Glomerular visceral epithelial cell (primary cell): ENCODE measurements at regions not wholly inside any gene's neighbourhood (a gene's known extent, or its start where the extent isn't known, plus 50 kb on each side); places are given as distances from the start of the nearest gene placed in this dataset.
"Not testable (repeated sequence)": the region's sequence is repeated elsewhere in the genome, so short reads cannot be mapped to it uniquely, and the experiment has no call there.

Experiments used
- DNase-seq: peaks from one replicate; pipeline ENCODE4 v3.0.0-alpha.2; 2016; ENCODE audit errors: extremely low spot score

GRCh38 chr13:75178436-75178835, 303.5 kb downstream of the TBC1D4 start:
- DNase-seq = no peak

GRCh38 chr13:75175575-75175974, 306.4 kb downstream of the TBC1D4 start:
- DNase-seq = no peak

- DNase-seq = not testable (repeated sequence)
These were observed 306.9 kb downstream of the TBC1D4 start for GRCh38 chr13:75175097-75175496.

GRCh38 chr13:75174481-75174880, 307.5 kb downstream of the TBC1D4 start:
- DNase-seq = no peak

GRCh38 chr13:75173457-75174356, 308.3 kb downstream of the TBC1D4 start:
- DNase-seq = no peak

GRCh38 chr13:75170311-75170710, 311.7 kb downstream of the TBC1D4 start:
- no peak for DNase-seq

- DNase-seq = no peak
These were observed 316.3 kb downstream of the TBC1D4 start for GRCh38 chr13:75165543-75166230.

GRCh38 chr13:75161804-75162203, 320.2 kb downstream of the TBC1D4 start:
- DNase-seq = no peak

- DNase-seq = no peak
These were observed 321.0 kb downstream of the TBC1D4 start for GRCh38 chr13:75160984-75161383.

GRCh38 chr13:75154331-75154730, 327.6 kb downstream of the TBC1D4 start:
- DNase-seq = no peak

GRCh38 chr13:75153834-75154233, 328.1 kb downstream of the TBC1D4 start:
- no peak for DNase-seq

GRCh38 chr13:75153386-75153785, 328.6 kb downstream of the TBC1D4 start:
- DNase-seq = no peak

- peak; percentile 46 for DNase-seq
These were observed 330.8 kb downstream of the TBC1D4 start for GRCh38 chr13:75151081-75151643.

- DNase-seq = no peak
These were observed 332.2 kb downstream of the TBC1D4 start for GRCh38 chr13:75149776-75150175.

GRCh38 chr13:75147946-75148345, 334.0 kb downstream of the TBC1D4 start:
- DNase-seq = no peak

- no peak for DNase-seq
These were observed 335.5 kb downstream of the TBC1D4 start for GRCh38 chr13:75146436-75146835.

GRCh38 chr13:75145927-75146326, 336.0 kb downstream of the TBC1D4 start:
- no peak for DNase-seq

GRCh38 chr13:75139291-75139690, 342.7 kb downstream of the TBC1D4 start:
- DNase-seq = no peak

- no peak for DNase-seq
These were observed 343.9 kb downstream of the TBC1D4 start for GRCh38 chr13:75137911-75138571.

- no peak for DNase-seq
These were observed 345.8 kb downstream of the TBC1D4 start for GRCh38 chr13:75136151-75136550.

GRCh38 chr13:75135325-75135825, 346.6 kb downstream of the TBC1D4 start:
- peak; percentile 94 for DNase-seq
